Upper lobe of right lung (tissue), 1 donor: ENCODE measurements at regions not wholly inside any gene's neighbourhood (a gene's known extent, or its start where the extent isn't known, plus 50 kb on each side); places are given as distances from the start of the nearest gene placed in this dataset.

Experiments used
- ATAC-seq: fragments of 200-7000 bp; cut with Tn5 transposase; one replicate; pipeline ENCODE4 v1.9.1; 2020; ENCODE audit warnings: mild to moderate bottlenecking, moderate library complexity
- DNase-seq: peaks from one replicate; pipeline ENCODE4 v3.0.0-alpha.2; 2020
- H3K27ac ChIP-seq: fragments of 200-600 bp; one replicate; pipeline ENCODE4 v1.8.0; 2022
- H3K27me3 ChIP-seq: fragments of 200-600 bp; one replicate; pipeline ENCODE4 v1.8.0; 2022; ENCODE audit warnings: mild to moderate bottlenecking
- H3K36me3 ChIP-seq: fragments of 200-600 bp; one replicate; pipeline ENCODE4 v1.8.0; 2022
- H3K4me1 ChIP-seq: fragments of 200-600 bp; one replicate; pipeline ENCODE4 v1.8.0; 2022
- H3K4me3 ChIP-seq: fragments of 200-600 bp; one replicate; pipeline ENCODE4 v1.8.0; 2022; ENCODE audit warnings: mild to moderate bottlenecking
- H3K9me3 ChIP-seq: fragments of 200-600 bp; one replicate; pipeline ENCODE4 v1.8.0; 2022
- CTCF ChIP-seq: fragments of 200-600 bp; IDR thresholded peaks from one replicate; pipeline ENCODE4 v1.8.0; 2022; ENCODE audit warnings: antibody characterized with exemption
- intact Hi-C: fragments of 100-400 bp; cut with DNase I; formaldehyde crosslinking; loops from one replicate; pipeline ENCODE4 v1.11.0; 2022
- donor health status: DM: no; HTN: yes; CAD: no; lungs with severe emphysema.

DNA sequence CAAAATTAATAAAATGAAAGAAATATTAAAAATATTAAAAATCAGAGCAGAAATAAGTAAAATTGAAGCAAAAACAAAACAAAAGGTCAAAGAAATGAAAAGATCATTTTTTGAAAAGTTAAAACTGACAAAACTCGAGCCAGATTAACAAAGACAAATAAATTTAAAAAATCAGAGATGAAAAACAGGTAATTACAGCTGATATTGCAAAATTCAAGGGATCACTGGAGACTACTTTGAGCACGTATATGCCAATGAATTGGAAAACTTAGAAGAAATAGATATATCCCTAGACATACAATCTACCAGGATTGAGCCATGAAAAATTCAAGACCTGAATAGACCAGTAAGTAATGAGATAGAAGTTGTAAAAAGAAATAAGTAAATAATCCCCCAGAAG lies 446.2 kb upstream of the EYS start:
- no peak for TF ChIP-seq CTCF
- no peak overlapping the region for H3K27ac ChIP-seq
- intact Hi-C loops = no loop called here
- no peaks in the 10 kb centered on the region for H3K36me3 ChIP-seq
- no peak for ATAC-seq
- no peaks in the 10 kb centered on the region for H3K4me1 ChIP-seq
- no peak overlapping the region for H3K4me3 ChIP-seq
- H3K9me3 ChIP-seq = no peaks in the 10 kb centered on the region
- no peaks in the 10 kb centered on the region for H3K27me3 ChIP-seq
- DNase-seq = no peak

DNA sequence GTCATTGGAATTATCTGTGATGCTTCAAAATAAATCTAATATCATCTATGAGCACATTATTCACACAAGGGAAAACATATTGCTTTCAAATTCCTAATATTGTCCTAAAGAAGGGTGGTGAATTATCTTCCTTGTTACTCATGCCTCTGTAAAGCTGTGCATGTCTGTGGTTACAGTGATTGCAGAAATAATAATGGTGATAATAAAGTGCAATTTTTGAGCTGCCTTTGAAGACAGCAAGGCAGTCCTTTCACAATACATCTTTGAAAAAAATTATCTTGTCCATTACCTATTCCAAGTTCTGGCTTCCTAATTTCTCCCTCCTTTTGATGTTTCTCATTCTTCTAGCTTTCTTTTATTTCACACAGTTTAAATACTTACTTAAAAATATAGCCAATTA lies 442.1 kb upstream of the EYS start:
- H3K27ac ChIP-seq = no peak overlapping the region
- no peaks in the 10 kb centered on the region for H3K27me3 ChIP-seq
- DNase-seq = no peak
- H3K4me1 ChIP-seq = no peaks in the 10 kb centered on the region
- no peak for TF ChIP-seq CTCF
- H3K9me3 ChIP-seq = no peaks in the 10 kb centered on the region
- no peak overlapping the region for H3K4me3 ChIP-seq
- ATAC-seq = no peak
- intact Hi-C loops = no loop called here
- H3K36me3 ChIP-seq = no peaks in the 10 kb centered on the region

GRCh38 chr6:66145867-66146266 lies 438.8 kb upstream of the EYS start:
- no peak for ATAC-seq
- no peak for DNase-seq
- no peak overlapping the region for H3K4me3 ChIP-seq
- no peak overlapping the region for H3K27ac ChIP-seq
- H3K4me1 ChIP-seq = no peaks in the 10 kb centered on the region
- H3K36me3 ChIP-seq = no peaks in the 10 kb centered on the region
- H3K27me3 ChIP-seq = no peaks in the 10 kb centered on the region
- TF ChIP-seq CTCF = no peak
- no peaks in the 10 kb centered on the region for H3K9me3 ChIP-seq
- intact Hi-C loops = no loop called here

DNA sequence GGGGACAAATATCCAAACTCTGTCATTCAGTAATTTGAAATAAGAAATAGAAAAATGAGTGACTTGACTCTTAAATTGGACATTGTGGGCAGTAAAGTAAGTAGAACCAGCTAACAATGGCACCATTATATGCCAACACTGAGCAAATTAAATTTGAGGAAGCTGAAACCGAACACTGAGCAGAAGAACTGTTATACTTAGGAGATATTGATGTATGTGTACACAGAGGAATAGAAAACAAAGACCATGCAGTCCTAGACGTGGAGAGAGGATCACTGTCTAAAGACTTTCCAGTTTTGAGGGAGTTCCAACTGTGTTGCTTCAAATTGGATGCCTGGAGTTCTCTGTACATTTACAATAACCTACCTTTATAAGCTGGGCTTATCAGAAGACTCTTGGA lies 427.0 kb upstream of the EYS start:
- Histone ChIP-seq H3K27ac (no peak overlapping the region), H3K4me1 (no peaks in the 10 kb centered on the region), H3K36me3 (no peaks in the 10 kb centered on the region), H3K9me3 (no peaks in the 10 kb centered on the region), H3K4me3 (no peak overlapping the region), H3K27me3 (no peaks in the 10 kb centered on the region)
- intact Hi-C loops = no loop called here
- DNase-seq = no peak
- ATAC-seq = no peak
- TF ChIP-seq CTCF = no peak

- intact Hi-C loops = no loop called here
- Histone ChIP-seq H3K36me3 (no peaks in the 10 kb centered on the region), H3K9me3 (no peaks in the 10 kb centered on the region), H3K4me3 (no peak overlapping the region), H3K27ac (no peak overlapping the region), H3K27me3 (no peaks in the 10 kb centered on the region), H3K4me1 (no peaks in the 10 kb centered on the region)
- DNase-seq = no peak
- ATAC-seq = no peak
- TF ChIP-seq CTCF = no peak
Observed at GRCh38 chr6:66128656-66129055, 421.6 kb upstream of the EYS start.

DNA sequence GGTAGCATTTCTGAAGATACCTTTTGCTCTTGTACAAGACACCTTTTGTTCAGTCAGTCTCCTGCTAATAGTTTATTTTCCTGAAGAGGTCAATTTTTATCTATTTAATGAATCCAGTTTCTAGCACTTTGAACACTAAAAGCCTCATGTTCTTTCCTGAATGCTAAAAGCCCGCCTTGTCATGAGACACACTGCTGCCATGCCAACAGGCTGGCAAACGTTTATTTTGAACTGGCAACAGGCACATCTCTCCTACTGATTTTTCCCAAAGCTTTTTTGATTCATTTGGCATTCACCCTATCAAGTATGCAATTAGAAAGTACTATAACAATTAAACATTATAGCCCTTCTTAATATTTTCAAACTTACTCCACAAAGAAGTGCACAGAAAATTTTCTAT lies 421.2 kb upstream of the EYS start:
- no peaks in the 10 kb centered on the region for H3K4me1 ChIP-seq
- H3K36me3 ChIP-seq = no peaks in the 10 kb centered on the region
- ATAC-seq (no peak), DNase-seq (no peak)
- H3K9me3 ChIP-seq = no peaks in the 10 kb centered on the region
- TF ChIP-seq CTCF = no peak
- no peak overlapping the region for H3K27ac ChIP-seq
- no peaks in the 10 kb centered on the region for H3K27me3 ChIP-seq
- intact Hi-C loops = no loop called here
- no peak overlapping the region for H3K4me3 ChIP-seq
